ENCODE measurements at regions not wholly inside any gene's neighbourhood (a gene's known extent, or its start where the extent isn't known, plus 50 kb on each side); places are given as distances from the start of the nearest gene placed in this dataset.
"Not testable (repeated sequence)": the region's sequence is repeated elsewhere in the genome, so short reads cannot be mapped to it uniquely, and the experiment has no call there.

GRCh38 chr5:13581914-13582313 is 362.6 kb downstream of the DNAH5 start:
- Mint-ChIP-seq H3K9me3 (peaks cover 5% of the 10 kb centered on the region), H3K4me1 (no peaks in the 10 kb centered on the region), H3K36me3 (ENCODE audit: low read depth) (no peaks in the 10 kb centered on the region), H3K27ac (no peak overlapping the region), H3K27me3 (ENCODE audit: insufficient read depth) (peaks cover 9% of the 10 kb centered on the region), H3K4me3 (no peak overlapping the region)
- TF ChIP-seq, protein P1, sequence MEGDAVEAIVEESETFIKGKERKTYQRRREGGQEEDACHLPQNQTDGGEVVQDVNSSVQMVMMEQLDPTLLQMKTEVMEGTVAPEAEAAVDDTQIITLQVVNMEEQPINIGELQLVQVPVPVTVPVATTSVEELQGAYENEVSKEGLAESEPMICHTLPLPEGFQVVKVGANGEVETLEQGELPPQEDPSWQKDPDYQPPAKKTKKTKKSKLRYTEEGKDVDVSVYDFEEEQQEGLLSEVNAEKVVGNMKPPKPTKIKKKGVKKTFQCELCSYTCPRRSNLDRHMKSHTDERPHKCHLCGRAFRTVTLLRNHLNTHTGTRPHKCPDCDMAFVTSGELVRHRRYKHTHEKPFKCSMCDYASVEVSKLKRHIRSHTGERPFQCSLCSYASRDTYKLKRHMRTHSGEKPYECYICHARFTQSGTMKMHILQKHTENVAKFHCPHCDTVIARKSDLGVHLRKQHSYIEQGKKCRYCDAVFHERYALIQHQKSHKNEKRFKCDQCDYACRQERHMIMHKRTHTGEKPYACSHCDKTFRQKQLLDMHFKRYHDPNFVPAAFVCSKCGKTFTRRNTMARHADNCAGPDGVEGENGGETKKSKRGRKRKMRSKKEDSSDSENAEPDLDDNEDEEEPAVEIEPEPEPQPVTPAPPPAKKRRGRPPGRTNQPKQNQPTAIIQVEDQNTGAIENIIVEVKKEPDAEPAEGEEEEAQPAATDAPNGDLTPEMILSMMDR (conservative IDR thresholded peaks at IDR 0.05) = no peak
- H3K4me3 ChIP-seq (ENCODE audit: low read length) = no peak overlapping the region
- no peaks in the 10 kb centered on the region for H3K9me3 ChIP-seq (ENCODE audit: control insufficient read depth, low read length)
- H3K27ac ChIP-seq (ENCODE audit: low read depth, low read length) = no peak overlapping the region
- 95 to 100% methylated on average over 1 to 7 of the region's 7 CpGs for WGBS, 2 experiments (ENCODE audit: insufficient coverage in 1 of 2, insufficient read length in 1 of 2)
- no peaks in the 10 kb centered on the region for H3K36me3 ChIP-seq (ENCODE audit: control insufficient read depth, insufficient read depth, low read length)
- no peaks in the 10 kb centered on the region for H3K27me3 ChIP-seq (ENCODE audit: control insufficient read depth, insufficient read depth, low read length, poor library complexity, severe bottlenecking)
- H3K9ac ChIP-seq (ENCODE audit: extremely low read depth, low read length, poor library complexity, severe bottlenecking) = no peak overlapping the region
- no peaks in the 10 kb centered on the region for H3K4me1 ChIP-seq (ENCODE audit: control insufficient read depth, insufficient read depth, low read length)
- no peak for DNase-seq

DNA sequence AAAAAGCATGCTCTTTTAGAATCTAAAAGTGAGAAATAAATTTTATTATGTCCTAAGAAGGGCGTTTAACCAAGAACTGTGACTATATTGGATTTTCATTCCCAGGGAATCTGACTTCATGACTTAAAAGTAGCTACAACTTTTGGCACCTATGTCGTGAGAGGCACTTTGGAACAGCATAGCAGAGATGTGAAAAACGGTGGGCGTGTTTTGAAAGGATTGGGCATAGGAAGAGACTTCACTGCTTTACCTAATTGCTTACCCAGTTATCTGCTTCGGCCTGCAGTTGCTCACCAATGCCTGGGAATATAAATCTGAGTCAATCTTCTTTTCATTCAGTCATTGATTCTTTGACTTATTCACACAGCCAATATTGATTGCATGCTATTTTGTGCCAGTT is 363.4 kb downstream of the DNAH5 start:
- peaks cover 5% of the 10 kb centered on the region for H3K9me3 Mint-ChIP-seq
- H3K4me1 Mint-ChIP-seq = no peaks in the 10 kb centered on the region
- no peak overlapping the region for H3K4me3 Mint-ChIP-seq
- no peak for DNase-seq
- H3K4me3 ChIP-seq (ENCODE audit: low read length) = no peak overlapping the region
- H3K9ac ChIP-seq (ENCODE audit: extremely low read depth, low read length, poor library complexity, severe bottlenecking) = no peak overlapping the region
- WGBS, 2 experiments (ENCODE audit: insufficient coverage in 1 of 2, insufficient read length in 1 of 2) = 90 to 94% methylated on average over 4 to 5 of the region's 5 CpGs
- no peak overlapping the region for H3K27ac ChIP-seq (ENCODE audit: low read depth, low read length)
- H3K4me1 ChIP-seq (ENCODE audit: control insufficient read depth, insufficient read depth, low read length) = no peaks in the 10 kb centered on the region
- no peaks in the 10 kb centered on the region for H3K27me3 ChIP-seq (ENCODE audit: control insufficient read depth, insufficient read depth, low read length, poor library complexity, severe bottlenecking)
- H3K36me3 ChIP-seq (ENCODE audit: control insufficient read depth, insufficient read depth, low read length) = no peaks in the 10 kb centered on the region
- H3K27ac Mint-ChIP-seq = no peak overlapping the region
- TF ChIP-seq, protein P1 (conservative IDR thresholded peaks at IDR 0.05) = no peak
- H3K9me3 ChIP-seq (ENCODE audit: control insufficient read depth, low read length) = no peaks in the 10 kb centered on the region
- H3K36me3 Mint-ChIP-seq (ENCODE audit: low read depth) = no peaks in the 10 kb centered on the region
- peaks cover 9% of the 10 kb centered on the region for H3K27me3 Mint-ChIP-seq (ENCODE audit: insufficient read depth)

GRCh38 chr5:13580058-13580457 is 364.4 kb downstream of the DNAH5 start:
- no peaks in the 10 kb centered on the region for H3K4me1 ChIP-seq (ENCODE audit: control insufficient read depth, insufficient read depth, low read length)
- H3K4me1 Mint-ChIP-seq = no peaks in the 10 kb centered on the region
- H3K9me3 ChIP-seq (ENCODE audit: control insufficient read depth, low read length) = no peaks in the 10 kb centered on the region
- H3K4me3 ChIP-seq (ENCODE audit: low read length) = no peak overlapping the region
- TF ChIP-seq, protein P1 (conservative IDR thresholded peaks at IDR 0.05) = no peak
- H3K27me3 Mint-ChIP-seq (ENCODE audit: insufficient read depth) = peaks cover 9% of the 10 kb centered on the region
- H3K27ac ChIP-seq (ENCODE audit: low read depth, low read length) = no peak overlapping the region
- H3K9ac ChIP-seq (ENCODE audit: extremely low read depth, low read length, poor library complexity, severe bottlenecking) = no peak overlapping the region
- no peak overlapping the region for H3K4me3 Mint-ChIP-seq
- H3K36me3 Mint-ChIP-seq (ENCODE audit: low read depth) = no peaks in the 10 kb centered on the region
- WGBS, 2 experiments (ENCODE audit: insufficient coverage in 1 of 2, insufficient read length in 1 of 2) = 88 to 92% methylated on average over 5 of the region's 5 CpGs
- H3K9me3 Mint-ChIP-seq = peaks cover 5% of the 10 kb centered on the region
- DNase-seq = no peak
- no peak overlapping the region for H3K27ac Mint-ChIP-seq
- no peaks in the 10 kb centered on the region for H3K36me3 ChIP-seq (ENCODE audit: control insufficient read depth, insufficient read depth, low read length)
- no peaks in the 10 kb centered on the region for H3K27me3 ChIP-seq (ENCODE audit: control insufficient read depth, insufficient read depth, low read length, poor library complexity, severe bottlenecking)

DNA sequence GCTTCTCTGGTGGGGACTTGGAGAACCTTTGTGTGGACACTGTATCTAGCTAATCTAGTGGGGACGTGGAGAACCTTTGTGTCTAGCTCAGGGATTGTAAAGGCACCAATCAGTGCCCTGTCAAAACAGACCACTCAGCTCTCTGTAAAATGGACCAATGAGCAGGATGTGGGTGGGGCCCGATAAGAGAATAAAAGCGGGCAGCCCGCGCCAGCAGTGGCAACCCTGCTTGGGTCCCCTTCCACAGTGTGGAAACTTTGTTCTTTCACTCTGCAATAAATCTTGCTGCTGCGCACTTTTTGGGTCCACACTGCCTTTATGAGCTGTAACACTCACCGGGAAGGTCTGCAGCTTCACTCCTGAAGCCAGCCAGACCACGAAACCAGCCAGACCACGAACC is 365.4 kb downstream of the DNAH5 start:
- H3K9me3 Mint-ChIP-seq; H3K4me1 ChIP-seq (ENCODE audit: control insufficient read depth, insufficient read depth, low read length); H3K9me3 ChIP-seq (ENCODE audit: control insufficient read depth, low read length); H3K27ac ChIP-seq (ENCODE audit: low read depth, low read length); H3K27me3 ChIP-seq (ENCODE audit: control insufficient read depth, insufficient read depth, low read length, poor library complexity, severe bottlenecking); H3K4me1 Mint-ChIP-seq; H3K27ac Mint-ChIP-seq; H3K36me3 ChIP-seq (ENCODE audit: control insufficient read depth, insufficient read depth, low read length); H3K4me3 Mint-ChIP-seq; H3K9ac ChIP-seq (ENCODE audit: extremely low read depth, low read length, poor library complexity, severe bottlenecking); H3K27me3 Mint-ChIP-seq (ENCODE audit: insufficient read depth); H3K4me3 ChIP-seq (ENCODE audit: low read length); DNase-seq; H3K36me3 Mint-ChIP-seq (ENCODE audit: low read depth): not testable (repeated sequence)
- WGBS, 2 experiments (ENCODE audit: insufficient coverage in 1 of 2, insufficient read length in 1 of 2) = 87 to 93% methylated on average over 7 to 9 of the region's 9 CpGs

- H3K4me3 Mint-ChIP-seq; H3K4me1 ChIP-seq (ENCODE audit: control insufficient read depth, insufficient read depth, low read length); H3K27ac ChIP-seq (ENCODE audit: low read depth, low read length); H3K36me3 ChIP-seq (ENCODE audit: control insufficient read depth, insufficient read depth, low read length); H3K4me1 Mint-ChIP-seq; H3K27me3 ChIP-seq (ENCODE audit: control insufficient read depth, insufficient read depth, low read length, poor library complexity, severe bottlenecking); H3K9ac ChIP-seq (ENCODE audit: extremely low read depth, low read length, poor library complexity, severe bottlenecking); H3K4me3 ChIP-seq (ENCODE audit: low read length); H3K27ac Mint-ChIP-seq; H3K27me3 Mint-ChIP-seq (ENCODE audit: insufficient read depth); H3K36me3 Mint-ChIP-seq (ENCODE audit: low read depth); H3K9me3 Mint-ChIP-seq; DNase-seq; H3K9me3 ChIP-seq (ENCODE audit: control insufficient read depth, low read length): not testable (repeated sequence)
- WGBS, 2 experiments (ENCODE audit: insufficient coverage in 1 of 2, insufficient read length in 1 of 2) = 95 to 98% methylated on average over 20 to 47 of the region's 48 CpGs
These were observed 366.0 kb downstream of the DNAH5 start for GRCh38 chr5:13578311-13579039.
